ENCODE measurements at regions not wholly inside any gene's neighbourhood (a gene's known extent, or its start where the extent isn't known, plus 50 kb on each side); places are given as distances from the start of the nearest gene placed in this dataset.

- no peak for FAIRE-seq
- Histone ChIP-seq H3K27ac (ENCODE audit: low read depth, low read length) (no peak overlapping the region), H2BK20ac (ENCODE audit: low read length) (no peak overlapping the region), H3K27me3 (replicated peaks in 1 of 4; ENCODE audit: control insufficient read depth in 3 of 4, extremely low read depth in 1 of 4, insufficient read depth in 3 of 4, low read length in 3 of 4) (peaks cover 0 to 8% (median 6%) of the 10 kb centered on the region in 4 experiments; a peak in 3 of 7 replicates), H3K4ac (replicated peaks; ENCODE audit: insufficient read length, low read depth, low read length) (no peak overlapping the region), H3K14ac (ENCODE audit: insufficient read length) (no peak overlapping the region), H4K91ac (replicated peaks; ENCODE audit: insufficient read length, low read length) (peak overlapping the region; percentile 83), H4K20me1 (replicated peaks in 1 of 2; ENCODE audit: control insufficient read depth in 1 of 2, insufficient read depth in 2 of 2, low read length in 2 of 2) (peaks cover 0 to 2% of the 10 kb centered on the region in 2 experiments), H3K9ac (replicated peaks in 1 of 4; ENCODE audit: extremely low read depth in 1 of 4, low read depth in 3 of 4, low read length in 3 of 4) (0 out of 7 replicates have a peak overlapping the region, but pooled peaks of 1 of the 4 experiments have one; percentile 47), H3K4me2 (ENCODE audit: insufficient read depth in 1 of 2, low read depth in 2 of 2, low read length in 2 of 2) (no peak overlapping the region), H3K18ac (ENCODE audit: extremely low read depth, low read length) (no peak overlapping the region), H2BK15ac (ENCODE audit: low read length) (peak overlapping the region; percentile 24; the same call in 1 of the 2 replicates), H4K8ac (ENCODE audit: extremely low read depth, insufficient read depth, low read length) (no peak overlapping the region), H3K4me1 (replicated peaks in 1 of 4; ENCODE audit: control insufficient read depth in 3 of 4, insufficient read depth in 4 of 4, low read length in 3 of 4) (peaks cover 0 to 3% (median 0%) of the 10 kb centered on the region in 4 experiments; a peak in 4 of 7 replicates), H3K36me3 (ENCODE audit: control insufficient read depth in 2 of 4, insufficient read depth in 4 of 4, low read length in 3 of 4) (no peaks in the 10 kb centered on the region), H2AFZ (ENCODE audit: low read length) (no peak overlapping the region), H3K9me3 (ENCODE audit: insufficient read depth in 2 of 2, low read depth in 1 of 2, low read length in 1 of 2) (no peaks in the 10 kb centered on the region), H4K5ac (ENCODE audit: insufficient read length, low read depth, low read length) (no peak overlapping the region), H2BK120ac (replicated peaks; ENCODE audit: low read depth, low read length) (no peak overlapping the region), H3K79me2 (ENCODE audit: control insufficient read depth in 1 of 2, insufficient read depth in 2 of 2, low read length in 2 of 2) (no peaks in the 10 kb centered on the region), H3K23ac (ENCODE audit: insufficient read length) (no peak overlapping the region), H3K4me3 (ENCODE audit: extremely low read depth in 1 of 4, insufficient read depth in 2 of 4, low read depth in 3 of 4, low read length in 4 of 4) (no peak overlapping the region), H3K56ac (replicated peaks; ENCODE audit: insufficient read length, low read depth, low read length) (peak overlapping the region; percentile 23), H2BK5ac (ENCODE audit: low read depth, low read length) (peak overlapping the region; percentile 60), H2BK12ac (ENCODE audit: low read depth, low read length) (peak overlapping the region; percentile 23; the same call in 1 of the 2 replicates), H2AK5ac (ENCODE audit: low read depth, low read length) (no peak overlapping the region), H3K79me1 (ENCODE audit: low read depth, low read length) (no peaks in the 10 kb centered on the region), H3K23me2 (ENCODE audit: low read depth, low read length) (peaks cover 7% of the 10 kb centered on the region; the same call in 1 of the 2 replicates)
- CTCF ChIA-PET (ENCODE audit: partially characterized antibody) = interaction anchor here (0.6 to 4.1 kb wide), 20 partner anchors 9 to 441 kb away, joined by 3 to 24 read pairs (median 4); no protein-coding TSS in a partner anchor
- no peak for DNase-seq (ENCODE audit: low read depth in 1 of 2, low spot score in 2 of 2)
- POLR2A ChIA-PET (ENCODE audit: partially characterized antibody) = no interaction called here
- 89% methylated on average over 3 of the region's 3 CpGs; no CpG with 5 or more reads in 1 of the 2 experiments for WGBS, 2 experiments (ENCODE audit: extremely low coverage in 1 of 2, insufficient coverage in 1 of 2, insufficient read length in 1 of 2, insufficient replicate concordance in 2 of 2, low coverage in 1 of 2, low lambda C conversion rate in 2 of 2, missing lambda C conversion rate in 1 of 2)
- TF ChIP-seq YY1 (IDR thresholded peaks at IDR 0.05; ENCODE audit: low read depth, low read length) = no peak
- no peak for TF ChIP-seq RFX5 (IDR thresholded peaks at IDR 0.05; ENCODE audit: borderline replicate concordance, low read depth, low read length)
- no peak for TF ChIP-seq ATF2 (IDR thresholded peaks at IDR 0.05; ENCODE audit: low read length)
- no peak for TF ChIP-seq CTBP2 (IDR thresholded peaks at IDR 0.05; ENCODE audit: borderline replicate concordance, insufficient read depth, insufficient read length, low read length)
- no peak for TF ChIP-seq KDM4A (IDR thresholded peaks at IDR 0.05; ENCODE audit: low read depth, low read length, severe bottlenecking)
- TF ChIP-seq EGR1 (IDR thresholded peaks at IDR 0.05; ENCODE audit: borderline replicate concordance, low read depth, low read length) = no peak
- TF ChIP-seq BCL11A (IDR thresholded peaks at IDR 0.05; ENCODE audit: low read depth in 2 of 2, low read length in 2 of 2) = no peak
- no peak for TF ChIP-seq EP300 (IDR thresholded peaks at IDR 0.05; ENCODE audit: borderline replicate concordance in 1 of 2, low read depth in 2 of 2, low read length in 2 of 2)
- TF ChIP-seq NRF1 (IDR thresholded peaks at IDR 0.05; ENCODE audit: low read depth, low read length) = no peak
- no peak for TF ChIP-seq USF2 (IDR thresholded peaks at IDR 0.05; ENCODE audit: low read length)
These were observed 57.4 kb upstream of the MAP3K4 start for GRCh38 chr6:160934157-160934556.
